Breast epithelium (tissue), 4 donors: ENCODE measurements at regions not wholly inside any gene's neighbourhood (a gene's known extent, or its start where the extent isn't known, plus 50 kb on each side); places are given as distances from the start of the nearest gene placed in this dataset.

Experiments used
- DNase-seq, 2 donors: peaks; one replicate each; pipeline ENCODE4 v3.0.0-alpha.2; 2019; ENCODE audit warnings: low spot score in 2 of 2
- H3K27ac ChIP-seq, 2 donors: fragments of 200-600 bp; sonication (generic) in 1 of 2; one replicate each; pipeline ENCODE4 v1.5.1; 2016 to 2019; ENCODE audit warnings: mild to moderate bottlenecking in 1 of 2
- H3K27me3 ChIP-seq, 2 donors: fragments of 200-600 bp; sonication (generic) in 1 of 2; one replicate each; pipeline versions ENCODE4 v1.5.1 to v1.6.0; 2017 to 2019; ENCODE audit warnings: control low read depth in 1 of 2, mild to moderate bottlenecking in 1 of 2
- H3K36me3 ChIP-seq: fragments of 200-600 bp; one replicate; pipeline ENCODE4 v1.5.1; 2019
- H3K4me1 ChIP-seq, 2 donors: fragments of 200-600 bp; sonication (generic); one replicate each; pipeline ENCODE4 v1.5.1; 2016 to 2019; ENCODE audit warnings: control low read depth in 1 of 2
- H3K4me3 ChIP-seq, 3 donors: fragments of 200-600 bp; sonication (generic); 1 replicate in 2 of 3; 2 replicates in 1 of 3; pipeline ENCODE4 v1.5.1; 2016 to 2019; ENCODE audit warnings: mild to moderate bottlenecking in 3 of 3, moderate library complexity in 2 of 3
- H3K9me3 ChIP-seq, 2 donors: fragments of 200-600 bp; sonication (generic) in 1 of 2; one replicate each; pipeline ENCODE4 v1.5.1; 2016 to 2019; ENCODE audit warnings: control low read depth in 1 of 2
- CTCF ChIP-seq, 3 donors: fragments of 450-650 bp; IDR thresholded peaks; one replicate each; pipeline ENCODE4 v1.5.1; 2016 to 2017; ENCODE audit warnings: antibody characterized with exemption in 3 of 3, mild to moderate bottlenecking in 3 of 3, moderate library complexity in 3 of 3
- POLR2A ChIP-seq: fragments of 450-650 bp; IDR thresholded peaks from one replicate; pipeline ENCODE4 v1.6.1; 2016; ENCODE audit warnings: antibody characterized with exemption, mild to moderate bottlenecking, moderate library complexity
- POLR2AphosphoS5 ChIP-seq, 3 donors: sonication (generic); formaldehyde crosslinking; IDR thresholded peaks; one replicate each; pipeline ENCODE4 v1.6.1; 2017; ENCODE audit warnings: antibody characterized with exemption in 3 of 3
- intact Hi-C: fragments of 100-400 bp; cut with DNase I; formaldehyde crosslinking; loops from one replicate; pipeline ENCODE4 v1.15.1; 2023; ENCODE audit warnings: low total_unique reads

GRCh38 chr7:96497567-96497966, 175.7 kb upstream of the SLC25A13 start:
- H3K4me3 ChIP-seq: no peak overlapping the region
- no peak for DNase-seq
- H3K9me3 ChIP-seq: no peaks in the 10 kb centered on the region
- intact Hi-C loops: no loop called here
- H3K36me3 ChIP-seq: no peaks in the 10 kb centered on the region
- H3K27ac ChIP-seq: no peak overlapping the region
- peaks cover 0 to 14% of the 10 kb centered on the region in 2 donors for H3K27me3 ChIP-seq
- no peaks in the 10 kb centered on the region for H3K4me1 ChIP-seq
- TF ChIP-seq CTCF (IDR thresholded peaks at IDR 0.05) (no peak), POLR2A (no peak), POLR2AphosphoS5 (IDR thresholded peaks at IDR 0.05) (no peak)

GRCh38 chr7:96495751-96496216, 173.9 kb upstream of the SLC25A13 start:
- H3K9me3 ChIP-seq: no peaks in the 10 kb centered on the region
- no peak overlapping the region for H3K27ac ChIP-seq
- no peak overlapping the region for H3K4me3 ChIP-seq
- peaks cover 0 to 13% of the 10 kb centered on the region in 2 donors for H3K27me3 ChIP-seq
- H3K4me1 ChIP-seq: no peaks in the 10 kb centered on the region
- H3K36me3 ChIP-seq: no peaks in the 10 kb centered on the region
- no peak for TF ChIP-seq POLR2A
- TF ChIP-seq POLR2AphosphoS5 (IDR thresholded peaks at IDR 0.05): no peak
- TF ChIP-seq CTCF (IDR thresholded peaks at IDR 0.05): no peak
- intact Hi-C loops: no loop called here
- DNase-seq: no peak

- no peak for DNase-seq
- TF ChIP-seq CTCF (IDR thresholded peaks at IDR 0.05): no peak
- no peak for TF ChIP-seq POLR2A
- no peak for TF ChIP-seq POLR2AphosphoS5 (IDR thresholded peaks at IDR 0.05)
- Histone ChIP-seq H3K36me3 (no peaks in the 10 kb centered on the region), H3K9me3 (no peaks in the 10 kb centered on the region), H3K27ac (no peak overlapping the region), H3K4me1 (no peaks in the 10 kb centered on the region), H3K27me3 (peaks cover 0 to under 1% of the 10 kb centered on the region in 2 donors), H3K4me3 (no peak overlapping the region)
- intact Hi-C loops: no loop called here
Measured at GRCh38 chr7:96486681-96487080, 164.8 kb upstream of the SLC25A13 start.

GRCh38 chr7:96484845-96485244, 162.9 kb upstream of the SLC25A13 start:
- H3K36me3 ChIP-seq: no peaks in the 10 kb centered on the region
- DNase-seq: no peak
- TF ChIP-seq POLR2A (no peak), CTCF (IDR thresholded peaks at IDR 0.05) (no peak), POLR2AphosphoS5 (IDR thresholded peaks at IDR 0.05) (no peak)
- no peak overlapping the region for H3K4me3 ChIP-seq
- no peaks in the 10 kb centered on the region for H3K4me1 ChIP-seq
- H3K9me3 ChIP-seq: no peaks in the 10 kb centered on the region
- intact Hi-C loops: no loop called here
- H3K27me3 ChIP-seq: no peaks in the 10 kb centered on the region
- H3K27ac ChIP-seq: no peak overlapping the region

- Histone ChIP-seq H3K27ac (no peak overlapping the region), H3K4me1 (no peaks in the 10 kb centered on the region), H3K27me3 (no peaks in the 10 kb centered on the region), H3K4me3 (no peak overlapping the region), H3K36me3 (no peaks in the 10 kb centered on the region), H3K9me3 (no peaks in the 10 kb centered on the region)
- no peak for TF ChIP-seq CTCF (IDR thresholded peaks at IDR 0.05)
- TF ChIP-seq POLR2AphosphoS5 (IDR thresholded peaks at IDR 0.05): no peak
- no peak for TF ChIP-seq POLR2A
- intact Hi-C loops: no loop called here
- DNase-seq: no peak
Measured at GRCh38 chr7:96484091-96484490, 162.2 kb upstream of the SLC25A13 start.
